ENCODE measurements at regions not wholly inside any gene's neighbourhood (a gene's known extent, or its start where the extent isn't known, plus 50 kb on each side); places are given as distances from the start of the nearest gene placed in this dataset.

DNA sequence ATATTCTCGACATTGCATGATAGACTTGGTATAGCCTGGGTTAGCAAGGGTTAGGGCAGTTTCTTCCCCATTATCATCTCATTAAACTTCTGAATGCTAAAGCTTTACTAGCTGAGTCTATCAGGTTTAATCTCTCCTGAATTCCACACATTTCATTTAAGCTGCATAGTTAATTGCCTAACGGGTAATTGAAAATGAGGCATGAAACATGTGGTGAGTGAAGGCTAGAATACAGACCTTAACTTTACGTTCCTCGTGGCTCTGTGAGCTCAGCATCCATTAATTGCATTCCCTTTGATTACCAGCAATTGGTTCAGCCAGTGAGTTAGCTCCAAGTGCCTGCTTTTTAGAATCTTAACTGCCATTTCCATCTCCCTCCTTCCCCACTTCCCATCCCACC, 126.5 kb upstream of the MEX3C start:
- no peak overlapping the region for H3K27ac ChIP-seq (ENCODE audit: low read depth, low read length)
- no peak overlapping the region for H3K9ac ChIP-seq (ENCODE audit: low read length)
- H3K4me3 ChIP-seq (replicated peaks in 1 of 2; ENCODE audit: low read depth in 1 of 2, low read length in 2 of 2), result no peak overlapping the region
- no peak for TF ChIP-seq ZFX (IDR thresholded peaks at IDR 0.05)
- TF ChIP-seq, protein P1, sequence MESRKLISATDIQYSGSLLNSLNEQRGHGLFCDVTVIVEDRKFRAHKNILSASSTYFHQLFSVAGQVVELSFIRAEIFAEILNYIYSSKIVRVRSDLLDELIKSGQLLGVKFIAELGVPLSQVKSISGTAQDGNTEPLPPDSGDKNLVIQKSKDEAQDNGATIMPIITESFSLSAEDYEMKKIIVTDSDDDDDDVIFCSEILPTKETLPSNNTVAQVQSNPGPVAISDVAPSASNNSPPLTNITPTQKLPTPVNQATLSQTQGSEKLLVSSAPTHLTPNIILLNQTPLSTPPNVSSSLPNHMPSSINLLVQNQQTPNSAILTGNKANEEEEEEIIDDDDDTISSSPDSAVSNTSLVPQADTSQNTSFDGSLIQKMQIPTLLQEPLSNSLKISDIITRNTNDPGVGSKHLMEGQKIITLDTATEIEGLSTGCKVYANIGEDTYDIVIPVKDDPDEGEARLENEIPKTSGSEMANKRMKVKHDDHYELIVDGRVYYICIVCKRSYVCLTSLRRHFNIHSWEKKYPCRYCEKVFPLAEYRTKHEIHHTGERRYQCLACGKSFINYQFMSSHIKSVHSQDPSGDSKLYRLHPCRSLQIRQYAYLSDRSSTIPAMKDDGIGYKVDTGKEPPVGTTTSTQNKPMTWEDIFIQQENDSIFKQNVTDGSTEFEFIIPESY (IDR thresholded peaks at IDR 0.05; ENCODE audit: extremely low read depth, insufficient replicate concordance, low read length), result no peak
- TF ChIP-seq POLR2AphosphoS5 (IDR thresholded peaks at IDR 0.05; ENCODE audit: low read depth, low read length), result no peak
- CTCF ChIA-PET, result no interaction called here
- ATAC-seq (no peak), DNase-seq (ENCODE audit: low read depth, low spot score) (no peak)
- BruUV-seq (replicated peaks), result no TSS peak
- no peaks in the 10 kb centered on the region for H3K79me2 ChIP-seq (ENCODE audit: insufficient read depth, low read length)
- RAD21 ChIA-PET (ENCODE audit: low non-redundant PET in 1 of 2, low total read pairs in 2 of 2, uncharacterized antibody in 2 of 2, unreplicated experiment in 2 of 2), result no interaction called here
- H3K4me2 ChIP-seq (ENCODE audit: low read length), result no peak overlapping the region
- intact Hi-C loops (cut with micrococcal nuclease), result no loop called here
- no peak overlapping the region for H2AFZ ChIP-seq (ENCODE audit: low read depth, low read length, poor library complexity, severe bottlenecking)
- 0 out of 2 replicates have a peak, but pooled peaks cover 14% of the 10 kb centered on the region for H3K27me3 ChIP-seq (ENCODE audit: insufficient read depth, low read length)
- H4K20me1 ChIP-seq (ENCODE audit: insufficient read depth), result no peaks in the 10 kb centered on the region
- H3K9me2 ChIP-seq (ENCODE audit: insufficient read depth), result no peaks in the 10 kb centered on the region
- POLR2A ChIA-PET, result no interaction called here
- H3K36me3 ChIP-seq (ENCODE audit: control insufficient read depth in 1 of 2, insufficient read depth in 2 of 2, low read length in 2 of 2), result no peaks in the 10 kb centered on the region
- no peaks in the 10 kb centered on the region for H3K4me1 ChIP-seq (ENCODE audit: control insufficient read depth in 1 of 2, insufficient read depth in 2 of 2, low read length in 2 of 2)
- no peaks in the 10 kb centered on the region for H3K9me3 ChIP-seq (ENCODE audit: control insufficient read depth in 1 of 2, insufficient read depth in 1 of 2, low read depth in 1 of 2, low read length in 2 of 2)

DNA sequence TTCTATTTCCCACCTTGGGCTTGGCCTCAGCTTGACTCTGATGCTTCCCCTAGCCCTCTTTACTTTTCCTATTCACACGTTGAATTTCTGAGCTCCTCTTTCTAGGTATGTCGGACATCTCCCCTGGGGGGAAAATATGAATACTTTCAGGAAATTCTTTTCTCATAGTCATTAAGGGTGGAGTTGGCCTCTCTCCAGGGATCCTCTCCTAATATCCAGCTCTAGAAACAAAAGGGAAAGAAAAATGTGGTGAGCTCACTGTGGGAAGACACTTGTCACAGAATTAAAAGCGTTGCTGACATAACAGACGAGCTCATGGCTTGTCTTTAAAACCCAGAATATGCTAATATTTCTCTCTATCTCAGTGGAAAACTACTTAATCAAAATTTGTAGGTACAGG, 132.7 kb upstream of the MEX3C start:
- intact Hi-C loops (cut with micrococcal nuclease), result no loop called here
- no peak for DNase-seq (ENCODE audit: low read depth, low spot score)
- TF ChIP-seq JUND (IDR thresholded peaks at IDR 0.05) (no peak), SRF (IDR thresholded peaks at IDR 0.05; ENCODE audit: low read depth) (no peak), CEBPB (IDR thresholded peaks at IDR 0.05; ENCODE audit: low read depth) (no peak), FOSL1 (IDR thresholded peaks at IDR 0.05; ENCODE audit: low read depth) (no peak)
- TF ChIP-seq, protein P1 (IDR thresholded peaks at IDR 0.05; ENCODE audit: extremely low read depth, insufficient replicate concordance, low read length), result no peak
- Histone ChIP-seq H3K27me3 (ENCODE audit: insufficient read depth, low read length) (no peaks in the 10 kb centered on the region), H3K9ac (ENCODE audit: low read length) (no peak overlapping the region), H2AFZ (ENCODE audit: low read depth, low read length, poor library complexity, severe bottlenecking) (no peak overlapping the region), H3K4me1 (ENCODE audit: control insufficient read depth in 1 of 2, insufficient read depth in 2 of 2, low read length in 2 of 2) (no peaks in the 10 kb centered on the region), H3K27ac (ENCODE audit: low read depth, low read length) (no peak overlapping the region), H3K4me3 (replicated peaks in 1 of 2; ENCODE audit: low read depth in 1 of 2, low read length in 2 of 2) (no peak overlapping the region), H3K79me2 (ENCODE audit: insufficient read depth, low read length) (no peaks in the 10 kb centered on the region), H3K36me3 (ENCODE audit: control insufficient read depth in 1 of 2, insufficient read depth in 2 of 2, low read length in 2 of 2) (no peaks in the 10 kb centered on the region), H3K9me3 (ENCODE audit: control insufficient read depth in 1 of 2, insufficient read depth in 1 of 2, low read depth in 1 of 2, low read length in 2 of 2) (no peaks in the 10 kb centered on the region), H3K9me2 (ENCODE audit: insufficient read depth) (no peaks in the 10 kb centered on the region), H3K4me2 (ENCODE audit: low read length) (no peak overlapping the region), H4K20me1 (ENCODE audit: insufficient read depth) (no peaks in the 10 kb centered on the region)
- POLR2A ChIA-PET, result no interaction called here
- RAD21 ChIA-PET (ENCODE audit: low non-redundant PET in 1 of 2, low total read pairs in 2 of 2, uncharacterized antibody in 2 of 2, unreplicated experiment in 2 of 2), result no interaction called here
- CTCF ChIA-PET, result no interaction called here
- BruUV-seq (replicated peaks), result no TSS peak
- ATAC-seq, result no peak

All from HCT116 (cell line).